Neural crest cell (in vitro differentiated cells): ENCODE measurements at regions not wholly inside any gene's neighbourhood (a gene's known extent, or its start where the extent isn't known, plus 50 kb on each side); places are given as distances from the start of the nearest gene placed in this dataset.

Source experiments
- DNase-seq: peaks from one replicate; pipeline ENCODE4 v3.0.0; 2021; ENCODE audit warnings: low read depth, mixed read lengths, low spot score
- H3K27ac Mint-ChIP-seq: one replicate; pipeline ENCODE4 v1.8.0; 2021; ENCODE audit warnings: mild to moderate bottlenecking, mixed read lengths; ENCODE audit not compliant: unreplicated experiment
- H3K27me3 Mint-ChIP-seq: 2 replicates; pipeline ENCODE4 v1.8.0; 2021; ENCODE audit warnings: low read depth, mild to moderate bottlenecking, mixed read lengths
- H3K36me3 Mint-ChIP-seq: 2 replicates; pipeline ENCODE4 v1.8.0; 2021; ENCODE audit warnings: low read depth, mild to moderate bottlenecking, mixed read lengths
- H3K4me1 Mint-ChIP-seq: 2 replicates; pipeline ENCODE4 v1.8.0; 2021; ENCODE audit warnings: mixed read lengths
- H3K4me3 Mint-ChIP-seq: one replicate; pipeline ENCODE4 v1.8.0; 2021; ENCODE audit warnings: mild to moderate bottlenecking, mixed read lengths
- H3K9me3 Mint-ChIP-seq: 2 replicates; pipeline ENCODE4 v1.8.0; 2021; ENCODE audit warnings: mixed read lengths
- TF ChIP-seq, protein P1 (sequence below): fragments of 200-600 bp; sonication (generic); conservative IDR thresholded peaks from 2 replicates; pipeline ENCODE4 v1.5.0; 2021; ENCODE audit warnings: antibody characterized with exemption, mild to moderate bottlenecking

GRCh38 chr3:152626226-152626625 is 208.7 kb upstream of the P2RY1 start:
- DNase-seq: no peak
- peaks cover 1% of the 10 kb centered on the region for H3K9me3 Mint-ChIP-seq
- H3K4me3 Mint-ChIP-seq: no peak overlapping the region
- TF ChIP-seq, protein P1, sequence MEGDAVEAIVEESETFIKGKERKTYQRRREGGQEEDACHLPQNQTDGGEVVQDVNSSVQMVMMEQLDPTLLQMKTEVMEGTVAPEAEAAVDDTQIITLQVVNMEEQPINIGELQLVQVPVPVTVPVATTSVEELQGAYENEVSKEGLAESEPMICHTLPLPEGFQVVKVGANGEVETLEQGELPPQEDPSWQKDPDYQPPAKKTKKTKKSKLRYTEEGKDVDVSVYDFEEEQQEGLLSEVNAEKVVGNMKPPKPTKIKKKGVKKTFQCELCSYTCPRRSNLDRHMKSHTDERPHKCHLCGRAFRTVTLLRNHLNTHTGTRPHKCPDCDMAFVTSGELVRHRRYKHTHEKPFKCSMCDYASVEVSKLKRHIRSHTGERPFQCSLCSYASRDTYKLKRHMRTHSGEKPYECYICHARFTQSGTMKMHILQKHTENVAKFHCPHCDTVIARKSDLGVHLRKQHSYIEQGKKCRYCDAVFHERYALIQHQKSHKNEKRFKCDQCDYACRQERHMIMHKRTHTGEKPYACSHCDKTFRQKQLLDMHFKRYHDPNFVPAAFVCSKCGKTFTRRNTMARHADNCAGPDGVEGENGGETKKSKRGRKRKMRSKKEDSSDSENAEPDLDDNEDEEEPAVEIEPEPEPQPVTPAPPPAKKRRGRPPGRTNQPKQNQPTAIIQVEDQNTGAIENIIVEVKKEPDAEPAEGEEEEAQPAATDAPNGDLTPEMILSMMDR: no peak
- H3K27ac Mint-ChIP-seq: no peak overlapping the region
- H3K4me1 Mint-ChIP-seq: peaks cover 28% of the 10 kb centered on the region
- peaks cover 4% of the 10 kb centered on the region for H3K36me3 Mint-ChIP-seq
- no peaks in the 10 kb centered on the region for H3K27me3 Mint-ChIP-seq

DNA sequence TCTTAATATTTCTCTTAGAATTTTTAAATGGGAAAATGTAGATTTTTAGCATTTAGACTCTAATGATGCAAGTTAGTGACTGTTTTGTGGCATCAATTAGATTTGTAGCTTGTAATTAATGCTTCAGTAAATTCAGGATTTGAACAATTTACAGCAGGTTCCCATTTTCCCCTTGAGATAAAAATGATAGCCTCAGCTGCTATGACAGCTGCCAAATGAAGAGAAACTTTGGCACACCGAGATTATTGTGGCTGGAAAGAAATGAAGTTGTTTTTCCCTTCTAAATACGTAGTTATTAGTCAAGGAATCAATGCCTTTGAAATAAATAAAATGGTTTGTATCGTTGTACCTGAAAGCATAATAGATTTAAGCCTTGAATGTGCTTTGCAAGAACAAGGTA is 206.4 kb upstream of the P2RY1 start:
- Mint-ChIP-seq H3K4me1 (peaks cover 7% of the 10 kb centered on the region), H3K27ac (no peak overlapping the region), H3K27me3 (no peaks in the 10 kb centered on the region), H3K9me3 (peaks cover 7% of the 10 kb centered on the region), H3K4me3 (no peak overlapping the region), H3K36me3 (peaks cover 4% of the 10 kb centered on the region)
- no peak for DNase-seq
- TF ChIP-seq, protein P1: no peak

DNA sequence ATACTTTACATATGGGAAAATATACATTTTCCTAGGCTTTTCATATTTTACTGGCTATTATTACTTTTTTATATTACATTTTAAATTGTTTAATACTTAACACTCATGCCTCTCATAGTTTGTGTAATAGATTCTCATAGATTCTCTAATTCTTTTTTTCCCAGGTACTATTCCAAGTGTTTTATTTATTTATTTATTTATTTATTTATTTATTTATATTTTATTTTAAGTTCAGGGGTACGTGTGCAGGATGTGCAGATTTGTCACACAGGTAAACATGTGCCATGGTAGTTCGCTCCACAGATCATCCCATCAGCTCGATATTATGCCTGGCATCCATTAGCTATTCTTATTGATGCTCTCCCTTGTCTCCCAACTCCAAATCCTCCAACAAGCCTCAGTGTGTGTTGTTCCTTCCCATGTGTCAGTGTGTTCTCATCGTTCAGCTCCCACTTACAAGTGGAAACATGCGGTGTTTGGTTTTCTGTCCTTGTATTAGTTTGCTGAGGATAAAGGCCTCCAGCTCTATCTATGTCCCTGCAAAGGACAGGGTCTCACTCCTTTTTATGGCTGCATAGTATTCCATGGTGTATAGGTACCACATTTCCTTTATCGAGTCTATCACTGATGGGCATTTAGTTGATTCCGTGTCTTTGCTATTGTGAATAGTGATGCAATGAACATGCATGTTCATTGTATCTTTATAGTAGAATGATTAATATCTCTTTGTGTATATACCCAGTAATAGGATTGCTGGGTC is 205.4 kb upstream of the P2RY1 start:
- H3K27me3 Mint-ChIP-seq: no peaks in the 10 kb centered on the region
- TF ChIP-seq, protein P1: no peak
- H3K27ac Mint-ChIP-seq: no peak overlapping the region
- peaks cover 4% of the 10 kb centered on the region for H3K36me3 Mint-ChIP-seq
- no peak overlapping the region for H3K4me3 Mint-ChIP-seq
- no peak for DNase-seq
- H3K4me1 Mint-ChIP-seq: no peaks in the 10 kb centered on the region
- peaks cover 7% of the 10 kb centered on the region for H3K9me3 Mint-ChIP-seq

- Mint-ChIP-seq H3K9me3 (peaks cover 7% of the 10 kb centered on the region), H3K27ac (no peak overlapping the region), H3K27me3 (no peaks in the 10 kb centered on the region), H3K4me3 (no peak overlapping the region), H3K4me1 (peaks cover 18% of the 10 kb centered on the region), H3K36me3 (no peaks in the 10 kb centered on the region)
- TF ChIP-seq, protein P1: no peak
- no peak for DNase-seq
Measured at GRCh38 chr3:152635389-152635788, 199.5 kb upstream of the P2RY1 start.

- Mint-ChIP-seq H3K4me3 (no peak overlapping the region), H3K36me3 (no peaks in the 10 kb centered on the region), H3K27me3 (no peaks in the 10 kb centered on the region), H3K9me3 (peaks cover 2% of the 10 kb centered on the region), H3K4me1 (peaks cover 18% of the 10 kb centered on the region), H3K27ac (no peak overlapping the region)
- TF ChIP-seq, protein P1: no peak
- no peak for DNase-seq
Measured at GRCh38 chr3:152636651-152637050, 198.3 kb upstream of the P2RY1 start.
